PC-9 (cell line): ENCODE measurements at regions not wholly inside any gene's neighbourhood (a gene's known extent, or its start where the extent isn't known, plus 50 kb on each side); places are given as distances from the start of the nearest gene placed in this dataset.

ENCODE experiments used
- EZH2 ChIP-seq: fragments of 200-600 bp; sonication (generic); IDR thresholded peaks from 2 replicates; pipeline ENCODE4 v1.8.0; 2017; ENCODE audit warnings: antibody characterized with exemption, low read depth
- TF ChIP-seq, protein P1 (sequence below): fragments of 200-600 bp; sonication (generic); conservative IDR thresholded peaks from 2 replicates; pipeline ENCODE4 v1.6.1; 2017; ENCODE audit warnings: mixed run types, antibody characterized with exemption, mild to moderate bottlenecking, moderate library complexity

DNA sequence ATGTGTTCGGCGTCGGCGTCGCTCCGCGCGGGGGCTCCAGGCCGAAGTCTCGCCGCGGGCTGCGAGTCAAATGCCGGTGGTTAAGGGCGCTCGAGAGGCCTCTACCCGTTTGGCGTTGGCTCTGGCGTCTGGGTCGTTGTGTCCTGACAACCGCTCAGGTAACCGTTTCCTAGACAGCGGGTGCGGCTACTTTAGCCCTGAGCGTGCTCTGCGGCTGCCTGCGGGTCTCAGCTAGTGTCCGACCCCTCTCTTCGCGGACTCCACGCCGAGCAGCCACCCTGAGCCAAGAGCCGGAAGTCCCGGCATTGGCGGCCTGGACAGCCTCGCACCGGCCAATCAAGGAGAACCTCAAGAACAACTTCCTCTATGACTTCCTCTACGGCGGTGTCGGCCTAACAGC lies 173.4 kb downstream of the SETD4 start:
- TF ChIP-seq, protein P1, sequence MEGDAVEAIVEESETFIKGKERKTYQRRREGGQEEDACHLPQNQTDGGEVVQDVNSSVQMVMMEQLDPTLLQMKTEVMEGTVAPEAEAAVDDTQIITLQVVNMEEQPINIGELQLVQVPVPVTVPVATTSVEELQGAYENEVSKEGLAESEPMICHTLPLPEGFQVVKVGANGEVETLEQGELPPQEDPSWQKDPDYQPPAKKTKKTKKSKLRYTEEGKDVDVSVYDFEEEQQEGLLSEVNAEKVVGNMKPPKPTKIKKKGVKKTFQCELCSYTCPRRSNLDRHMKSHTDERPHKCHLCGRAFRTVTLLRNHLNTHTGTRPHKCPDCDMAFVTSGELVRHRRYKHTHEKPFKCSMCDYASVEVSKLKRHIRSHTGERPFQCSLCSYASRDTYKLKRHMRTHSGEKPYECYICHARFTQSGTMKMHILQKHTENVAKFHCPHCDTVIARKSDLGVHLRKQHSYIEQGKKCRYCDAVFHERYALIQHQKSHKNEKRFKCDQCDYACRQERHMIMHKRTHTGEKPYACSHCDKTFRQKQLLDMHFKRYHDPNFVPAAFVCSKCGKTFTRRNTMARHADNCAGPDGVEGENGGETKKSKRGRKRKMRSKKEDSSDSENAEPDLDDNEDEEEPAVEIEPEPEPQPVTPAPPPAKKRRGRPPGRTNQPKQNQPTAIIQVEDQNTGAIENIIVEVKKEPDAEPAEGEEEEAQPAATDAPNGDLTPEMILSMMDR = no peak
- no peak for TF ChIP-seq EZH2
